NT2/D1 (cell line): ENCODE measurements at regions not wholly inside any gene's neighbourhood (a gene's known extent, or its start where the extent isn't known, plus 50 kb on each side); places are given as distances from the start of the nearest gene placed in this dataset.

Source experiments
- SUZ12 ChIP-seq: IDR thresholded peaks from 2 replicates; pipeline ENCODE4 v1.6.1; 2011; ENCODE audit not compliant: insufficient read length, insufficient read depth; ENCODE audit errors: extremely low read depth
- YY1 ChIP-seq: IDR thresholded peaks from 2 replicates; pipeline ENCODE4 v1.6.1; 2011; ENCODE audit not compliant: insufficient read length, insufficient read depth
- ZNF274 ChIP-seq: IDR thresholded peaks from 2 replicates; pipeline ENCODE4 v1.6.1; 2011; ENCODE audit warnings: mild to moderate bottlenecking, low read depth, low read length

DNA sequence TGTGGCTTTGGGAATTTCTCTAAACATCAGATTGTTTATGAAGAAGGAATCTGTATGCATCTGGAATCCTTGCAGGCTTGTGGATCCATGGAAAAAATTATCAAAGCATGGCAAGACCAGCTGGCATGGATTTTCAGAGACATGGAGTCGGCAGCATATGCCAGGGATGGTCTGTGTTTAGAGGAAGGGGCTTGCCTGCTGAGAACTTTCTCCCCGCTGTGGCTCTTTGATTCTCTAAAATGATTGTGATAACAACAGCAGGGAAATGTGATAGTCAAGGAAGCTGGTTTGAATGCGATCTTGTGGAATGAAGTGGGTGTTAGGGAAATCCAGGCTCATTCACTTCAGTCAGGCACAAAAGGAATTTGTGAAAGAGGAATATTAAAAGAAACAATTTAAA lies 245.7 kb upstream of the THRB start:
- TF ChIP-seq YY1 (no peak), SUZ12 (no peak), ZNF274 (no peak)
